ENCODE measurements at regions not wholly inside any gene's neighbourhood (a gene's known extent, or its start where the extent isn't known, plus 50 kb on each side); places are given as distances from the start of the nearest gene placed in this dataset.

- TF ChIP-seq RAD21 (conservative IDR thresholded peaks at IDR 0.05) (no peak), SMC3 (conservative IDR thresholded peaks at IDR 0.05; ENCODE audit: poor library complexity) (no peak), MXI1 (conservative IDR thresholded peaks at IDR 0.05; ENCODE audit: poor library complexity, severe bottlenecking) (no peak), EP300 (conservative IDR thresholded peaks at IDR 0.05; ENCODE audit: poor library complexity, severe bottlenecking) (no peak), EZH2 (IDR thresholded peaks at IDR 0.05; ENCODE audit: borderline replicate concordance, insufficient read depth, low read length, poor library complexity, severe bottlenecking) (no peak)
- TF ChIP-seq, protein P1, sequence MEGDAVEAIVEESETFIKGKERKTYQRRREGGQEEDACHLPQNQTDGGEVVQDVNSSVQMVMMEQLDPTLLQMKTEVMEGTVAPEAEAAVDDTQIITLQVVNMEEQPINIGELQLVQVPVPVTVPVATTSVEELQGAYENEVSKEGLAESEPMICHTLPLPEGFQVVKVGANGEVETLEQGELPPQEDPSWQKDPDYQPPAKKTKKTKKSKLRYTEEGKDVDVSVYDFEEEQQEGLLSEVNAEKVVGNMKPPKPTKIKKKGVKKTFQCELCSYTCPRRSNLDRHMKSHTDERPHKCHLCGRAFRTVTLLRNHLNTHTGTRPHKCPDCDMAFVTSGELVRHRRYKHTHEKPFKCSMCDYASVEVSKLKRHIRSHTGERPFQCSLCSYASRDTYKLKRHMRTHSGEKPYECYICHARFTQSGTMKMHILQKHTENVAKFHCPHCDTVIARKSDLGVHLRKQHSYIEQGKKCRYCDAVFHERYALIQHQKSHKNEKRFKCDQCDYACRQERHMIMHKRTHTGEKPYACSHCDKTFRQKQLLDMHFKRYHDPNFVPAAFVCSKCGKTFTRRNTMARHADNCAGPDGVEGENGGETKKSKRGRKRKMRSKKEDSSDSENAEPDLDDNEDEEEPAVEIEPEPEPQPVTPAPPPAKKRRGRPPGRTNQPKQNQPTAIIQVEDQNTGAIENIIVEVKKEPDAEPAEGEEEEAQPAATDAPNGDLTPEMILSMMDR (IDR thresholded peaks at IDR 0.05; ENCODE audit: poor library complexity, severe bottlenecking): no peak
- Histone ChIP-seq H3K27me3 (ENCODE audit: insufficient read depth, low read depth, low read length) (no peaks in the 10 kb centered on the region), H3K4me3 (ENCODE audit: low read length) (no peak overlapping the region), H4K20me1 (ENCODE audit: insufficient read depth) (no peaks in the 10 kb centered on the region), H3K79me2 (replicated peaks; ENCODE audit: insufficient read depth, low read length) (no peaks in the 10 kb centered on the region), H3K9me3 (ENCODE audit: low read length) (no peaks in the 10 kb centered on the region), H3K9ac (ENCODE audit: low read length) (no peak overlapping the region), H3K4me2 (ENCODE audit: low read length) (no peak overlapping the region), H3K9me2 (ENCODE audit: insufficient read depth, low read length) (no peaks in the 10 kb centered on the region), H3K36me3 (ENCODE audit: insufficient read depth, low read length) (no peaks in the 10 kb centered on the region), H3F3A (ENCODE audit: insufficient read depth, low read length, poor library complexity, severe bottlenecking) (no peaks in the 10 kb centered on the region), H2AFZ (ENCODE audit: low read depth, low read length) (no peak overlapping the region), H3K27ac (ENCODE audit: low read length) (no peak overlapping the region)
Measured at GRCh38 chr12:5213336-5213735, 169.7 kb downstream of the KCNA5 start.

GRCh38 chr12:5213990-5214389 lies 170.3 kb downstream of the KCNA5 start:
- no peak for TF ChIP-seq MXI1 (conservative IDR thresholded peaks at IDR 0.05; ENCODE audit: poor library complexity, severe bottlenecking)
- no peak for TF ChIP-seq TAF1 (IDR thresholded peaks at IDR 0.05; ENCODE audit: low read depth)
- TF ChIP-seq EP300 (conservative IDR thresholded peaks at IDR 0.05; ENCODE audit: poor library complexity, severe bottlenecking): no peak
- TF ChIP-seq, protein P1 (IDR thresholded peaks at IDR 0.05; ENCODE audit: poor library complexity, severe bottlenecking): no peak
- TF ChIP-seq SMC3 (conservative IDR thresholded peaks at IDR 0.05; ENCODE audit: poor library complexity): no peak
- no peak for TF ChIP-seq POLR2AphosphoS5 (IDR thresholded peaks at IDR 0.05)
- TF ChIP-seq RAD21 (conservative IDR thresholded peaks at IDR 0.05): no peak
- no peak for TF ChIP-seq EZH2 (IDR thresholded peaks at IDR 0.05; ENCODE audit: borderline replicate concordance, insufficient read depth, low read length, poor library complexity, severe bottlenecking)
- Histone ChIP-seq H3K4me3 (ENCODE audit: low read length) (no peak overlapping the region), H3K4me2 (ENCODE audit: low read length) (no peak overlapping the region), H3K79me2 (replicated peaks; ENCODE audit: insufficient read depth, low read length) (no peaks in the 10 kb centered on the region), H3K9ac (ENCODE audit: low read length) (no peak overlapping the region), H3K9me3 (ENCODE audit: low read length) (no peaks in the 10 kb centered on the region), H3K27me3 (ENCODE audit: insufficient read depth, low read depth, low read length) (no peaks in the 10 kb centered on the region), H2AFZ (ENCODE audit: low read depth, low read length) (no peak overlapping the region), H3F3A (ENCODE audit: insufficient read depth, low read length, poor library complexity, severe bottlenecking) (no peaks in the 10 kb centered on the region), H3K27ac (ENCODE audit: low read length) (no peak overlapping the region), H4K20me1 (ENCODE audit: insufficient read depth) (no peaks in the 10 kb centered on the region), H3K9me2 (ENCODE audit: insufficient read depth, low read length) (no peaks in the 10 kb centered on the region), H3K36me3 (ENCODE audit: insufficient read depth, low read length) (no peaks in the 10 kb centered on the region)

GRCh38 chr12:5217936-5218335 lies 174.3 kb downstream of the KCNA5 start:
- TF ChIP-seq TAF1 (IDR thresholded peaks at IDR 0.05; ENCODE audit: low read depth) (no peak), MXI1 (conservative IDR thresholded peaks at IDR 0.05; ENCODE audit: poor library complexity, severe bottlenecking) (no peak), EP300 (conservative IDR thresholded peaks at IDR 0.05; ENCODE audit: poor library complexity, severe bottlenecking) (no peak), RAD21 (conservative IDR thresholded peaks at IDR 0.05) (no peak), SMC3 (conservative IDR thresholded peaks at IDR 0.05; ENCODE audit: poor library complexity) (no peak), EZH2 (IDR thresholded peaks at IDR 0.05; ENCODE audit: borderline replicate concordance, insufficient read depth, low read length, poor library complexity, severe bottlenecking) (no peak), POLR2AphosphoS5 (IDR thresholded peaks at IDR 0.05) (no peak)
- TF ChIP-seq, protein P1 (IDR thresholded peaks at IDR 0.05; ENCODE audit: poor library complexity, severe bottlenecking): no peak
- TF ChIP-seq, protein P2, sequence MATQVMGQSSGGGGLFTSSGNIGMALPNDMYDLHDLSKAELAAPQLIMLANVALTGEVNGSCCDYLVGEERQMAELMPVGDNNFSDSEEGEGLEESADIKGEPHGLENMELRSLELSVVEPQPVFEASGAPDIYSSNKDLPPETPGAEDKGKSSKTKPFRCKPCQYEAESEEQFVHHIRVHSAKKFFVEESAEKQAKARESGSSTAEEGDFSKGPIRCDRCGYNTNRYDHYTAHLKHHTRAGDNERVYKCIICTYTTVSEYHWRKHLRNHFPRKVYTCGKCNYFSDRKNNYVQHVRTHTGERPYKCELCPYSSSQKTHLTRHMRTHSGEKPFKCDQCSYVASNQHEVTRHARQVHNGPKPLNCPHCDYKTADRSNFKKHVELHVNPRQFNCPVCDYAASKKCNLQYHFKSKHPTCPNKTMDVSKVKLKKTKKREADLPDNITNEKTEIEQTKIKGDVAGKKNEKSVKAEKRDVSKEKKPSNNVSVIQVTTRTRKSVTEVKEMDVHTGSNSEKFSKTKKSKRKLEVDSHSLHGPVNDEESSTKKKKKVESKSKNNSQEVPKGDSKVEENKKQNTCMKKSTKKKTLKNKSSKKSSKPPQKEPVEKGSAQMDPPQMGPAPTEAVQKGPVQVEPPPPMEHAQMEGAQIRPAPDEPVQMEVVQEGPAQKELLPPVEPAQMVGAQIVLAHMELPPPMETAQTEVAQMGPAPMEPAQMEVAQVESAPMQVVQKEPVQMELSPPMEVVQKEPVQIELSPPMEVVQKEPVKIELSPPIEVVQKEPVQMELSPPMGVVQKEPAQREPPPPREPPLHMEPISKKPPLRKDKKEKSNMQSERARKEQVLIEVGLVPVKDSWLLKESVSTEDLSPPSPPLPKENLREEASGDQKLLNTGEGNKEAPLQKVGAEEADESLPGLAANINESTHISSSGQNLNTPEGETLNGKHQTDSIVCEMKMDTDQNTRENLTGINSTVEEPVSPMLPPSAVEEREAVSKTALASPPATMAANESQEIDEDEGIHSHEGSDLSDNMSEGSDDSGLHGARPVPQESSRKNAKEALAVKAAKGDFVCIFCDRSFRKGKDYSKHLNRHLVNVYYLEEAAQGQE (IDR thresholded peaks at IDR 0.05; ENCODE audit: borderline replicate concordance): no peak
- Histone ChIP-seq H3K9me3 (ENCODE audit: low read length) (no peaks in the 10 kb centered on the region), H3K27me3 (ENCODE audit: insufficient read depth, low read depth, low read length) (no peaks in the 10 kb centered on the region), H3F3A (ENCODE audit: insufficient read depth, low read length, poor library complexity, severe bottlenecking) (no peaks in the 10 kb centered on the region), H3K27ac (ENCODE audit: low read length) (no peak overlapping the region), H3K4me3 (ENCODE audit: low read length) (no peak overlapping the region), H3K36me3 (ENCODE audit: insufficient read depth, low read length) (no peaks in the 10 kb centered on the region), H3K9me2 (ENCODE audit: insufficient read depth, low read length) (no peaks in the 10 kb centered on the region), H2AFZ (ENCODE audit: low read depth, low read length) (no peak overlapping the region), H3K9ac (ENCODE audit: low read length) (no peak overlapping the region), H3K79me2 (replicated peaks; ENCODE audit: insufficient read depth, low read length) (no peaks in the 10 kb centered on the region), H3K4me2 (ENCODE audit: low read length) (no peak overlapping the region), H4K20me1 (ENCODE audit: insufficient read depth) (no peaks in the 10 kb centered on the region)
